ENCODE measurements at regions not wholly inside any gene's neighbourhood (a gene's known extent, or its start where the extent isn't known, plus 50 kb on each side); places are given as distances from the start of the nearest gene placed in this dataset.

- no peak for DNase-seq (ENCODE audit: low read depth, low spot score)
- TF ChIP-seq CTCF (IDR thresholded peaks at IDR 0.05; ENCODE audit: insufficient read depth, low read length, missing control alignments) = no peak
- H3K4me3 ChIP-seq (ENCODE audit: low read depth, low read length) = no peak overlapping the region
- POLR2A ChIA-PET = no interaction called here
- CTCF ChIA-PET = no interaction called here
Observed at GRCh38 chr17:53149316-53149715, 673.4 kb upstream of the KIF2B start.

GRCh38 chr17:53148058-53148457 lies 674.7 kb upstream of the KIF2B start:
- ChIA-PET POLR2A (no interaction called here), CTCF (no interaction called here)
- TF ChIP-seq CTCF (IDR thresholded peaks at IDR 0.05; ENCODE audit: insufficient read depth, low read length, missing control alignments) = no peak
- no peak for DNase-seq (ENCODE audit: low read depth, low spot score)
- no peak overlapping the region for H3K4me3 ChIP-seq (ENCODE audit: low read depth, low read length)

GRCh38 chr17:53142890-53143289 lies 679.8 kb upstream of the KIF2B start:
- POLR2A ChIA-PET = no interaction called here
- CTCF ChIA-PET = no interaction called here
- no peak for DNase-seq (ENCODE audit: low read depth, low spot score)
- H3K4me3 ChIP-seq (ENCODE audit: low read depth, low read length) = no peak overlapping the region
- TF ChIP-seq CTCF (IDR thresholded peaks at IDR 0.05; ENCODE audit: insufficient read depth, low read length, missing control alignments) = no peak

- TF ChIP-seq CTCF (IDR thresholded peaks at IDR 0.05; ENCODE audit: insufficient read depth, low read length, missing control alignments) = no peak
- ChIA-PET CTCF (no interaction called here), POLR2A (no interaction called here)
- no peak for DNase-seq (ENCODE audit: low read depth, low spot score)
- H3K4me3 ChIP-seq (ENCODE audit: low read depth, low read length) = no peak overlapping the region
Observed at GRCh38 chr17:53141731-53142130, 681.0 kb upstream of the KIF2B start.

GRCh38 chr17:53141280-53141679 lies 681.4 kb upstream of the KIF2B start:
- ChIA-PET POLR2A (no interaction called here), CTCF (no interaction called here)
- no peak overlapping the region for H3K4me3 ChIP-seq (ENCODE audit: low read depth, low read length)
- no peak for DNase-seq (ENCODE audit: low read depth, low spot score)
- no peak for TF ChIP-seq CTCF (IDR thresholded peaks at IDR 0.05; ENCODE audit: insufficient read depth, low read length, missing control alignments)

GRCh38 chr17:53137869-53138268 lies 684.9 kb upstream of the KIF2B start:
- ChIA-PET POLR2A (no interaction called here), CTCF (no interaction called here)
- H3K4me3 ChIP-seq (ENCODE audit: low read depth, low read length) = no peak overlapping the region
- no peak for DNase-seq (ENCODE audit: low read depth, low spot score)
- TF ChIP-seq CTCF (IDR thresholded peaks at IDR 0.05; ENCODE audit: insufficient read depth, low read length, missing control alignments) = no peak

Data from AG04449 (cell line).